ENCODE measurements at regions not wholly inside any gene's neighbourhood (a gene's known extent, or its start where the extent isn't known, plus 50 kb on each side); places are given as distances from the start of the nearest gene placed in this dataset.

GRCh38 chr10:109504401-109504800 is 418.9 kb downstream of the XPNPEP1 start:
- DNase-seq (ENCODE audit: low read depth in 3 of 3) = no peak

- DNase-seq (ENCODE audit: low read depth in 3 of 3) = no peak
Measured at GRCh38 chr10:109487691-109488090, 435.6 kb downstream of the XPNPEP1 start.

- DNase-seq (ENCODE audit: low read depth in 3 of 3) = no peak
Measured at GRCh38 chr10:109480836-109481235, 442.5 kb downstream of the XPNPEP1 start.

- no peak for DNase-seq (ENCODE audit: low read depth in 3 of 3)
Measured at GRCh38 chr10:109475711-109476421, 447.4 kb downstream of the XPNPEP1 start.

GRCh38 chr10:109474812-109475211 is 448.5 kb downstream of the XPNPEP1 start:
- no peak for DNase-seq (ENCODE audit: low read depth in 3 of 3)

- no peak for DNase-seq (ENCODE audit: low read depth in 3 of 3)
Measured at GRCh38 chr10:109474261-109474660, 449.1 kb downstream of the XPNPEP1 start.

- DNase-seq (ENCODE audit: low read depth in 3 of 3) = no peak
Measured at GRCh38 chr10:109467551-109467950, 455.8 kb downstream of the XPNPEP1 start.

- no peak for DNase-seq (ENCODE audit: low read depth in 3 of 3)
Measured at GRCh38 chr10:109464949-109465348, 458.4 kb downstream of the XPNPEP1 start.

- no peak for DNase-seq (ENCODE audit: low read depth in 3 of 3)
Measured at GRCh38 chr10:109457302-109457638, 466.0 kb downstream of the XPNPEP1 start.

- no peak for DNase-seq (ENCODE audit: low read depth in 3 of 3)
Measured at GRCh38 chr10:109456566-109457301, 466.6 kb downstream of the XPNPEP1 start.

GRCh38 chr10:109454691-109455090 is 468.6 kb downstream of the XPNPEP1 start:
- no peak for DNase-seq (ENCODE audit: low read depth in 3 of 3)

GRCh38 chr10:109451879-109452278 is 471.4 kb downstream of the XPNPEP1 start:
- DNase-seq (ENCODE audit: low read depth in 3 of 3) = no peak

- DNase-seq (ENCODE audit: low read depth in 3 of 3) = no peak
Measured at GRCh38 chr10:109450702-109451101, 472.6 kb downstream of the XPNPEP1 start.

- no peak for DNase-seq (ENCODE audit: low read depth in 3 of 3)
Measured at GRCh38 chr10:109433434-109433833, 489.9 kb downstream of the XPNPEP1 start.

GRCh38 chr10:109432281-109432680 is 491.0 kb downstream of the XPNPEP1 start:
- no peak for DNase-seq (ENCODE audit: low read depth in 3 of 3)

- no peak for DNase-seq (ENCODE audit: low read depth in 3 of 3)
Measured at GRCh38 chr10:109430799-109431198, 492.5 kb downstream of the XPNPEP1 start.

- no peak for DNase-seq (ENCODE audit: low read depth in 3 of 3)
Measured at GRCh38 chr10:109430043-109430760, 493.1 kb downstream of the XPNPEP1 start.

- no peak for DNase-seq (ENCODE audit: low read depth in 3 of 3)
Measured at GRCh38 chr10:109428775-109429491, 494.4 kb downstream of the XPNPEP1 start.

- DNase-seq (ENCODE audit: low read depth in 3 of 3) = no peak
Measured at GRCh38 chr10:109427411-109427810, 495.9 kb downstream of the XPNPEP1 start.

- DNase-seq (ENCODE audit: low read depth in 3 of 3) = no peak
Measured at GRCh38 chr10:109426987-109427386, 496.3 kb downstream of the XPNPEP1 start.

GRCh38 chr10:109418795-109419194 is 504.5 kb downstream of the XPNPEP1 start:
- no peak for DNase-seq (ENCODE audit: low read depth in 3 of 3)

GRCh38 chr10:109417803-109418202 is 505.5 kb downstream of the XPNPEP1 start:
- no peak for DNase-seq (ENCODE audit: low read depth in 3 of 3)

Measured in stimulated activated CD4-positive, alpha-beta T cell treated with anti-CD3 and anti-CD28 coated beads, TNF-alpha, amount 100 ng/mL, for 24 hours (primary cell).